ENCODE measurements at regions not wholly inside any gene's neighbourhood (a gene's known extent, or its start where the extent isn't known, plus 50 kb on each side); places are given as distances from the start of the nearest gene placed in this dataset.
A peak's percentile ranks its signal among the peaks of the same experiment; 100 is the strongest.

GRCh38 chr6:113354204-113354895, 502.8 kb upstream of the MARCKS start:
- no peak for DNase-seq (ENCODE audit: extremely low spot score, unreplicated experiment)
- Mint-ChIP-seq H3K27ac (no peak overlapping the region), H3K4me3 (no peak overlapping the region), H3K4me1 (ENCODE audit: unreplicated experiment) (peaks cover 35% of the 10 kb centered on the region), H3K9me3 (peaks cover 13% of the 10 kb centered on the region), H3K36me3 (no peaks in the 10 kb centered on the region), H3K27me3 (no peaks in the 10 kb centered on the region)
- no peak for TF ChIP-seq CTCF (conservative IDR thresholded peaks at IDR 0.05)

- Mint-ChIP-seq H3K4me3 (no peak overlapping the region), H3K36me3 (no peaks in the 10 kb centered on the region), H3K27me3 (no peaks in the 10 kb centered on the region), H3K9me3 (peaks cover 13% of the 10 kb centered on the region), H3K4me1 (ENCODE audit: unreplicated experiment) (peaks cover 32% of the 10 kb centered on the region), H3K27ac (no peak overlapping the region)
- no peak for TF ChIP-seq CTCF (conservative IDR thresholded peaks at IDR 0.05)
- no peak for DNase-seq (ENCODE audit: extremely low spot score, unreplicated experiment)
These were observed 501.0 kb upstream of the MARCKS start for GRCh38 chr6:113356139-113356538.

DNA sequence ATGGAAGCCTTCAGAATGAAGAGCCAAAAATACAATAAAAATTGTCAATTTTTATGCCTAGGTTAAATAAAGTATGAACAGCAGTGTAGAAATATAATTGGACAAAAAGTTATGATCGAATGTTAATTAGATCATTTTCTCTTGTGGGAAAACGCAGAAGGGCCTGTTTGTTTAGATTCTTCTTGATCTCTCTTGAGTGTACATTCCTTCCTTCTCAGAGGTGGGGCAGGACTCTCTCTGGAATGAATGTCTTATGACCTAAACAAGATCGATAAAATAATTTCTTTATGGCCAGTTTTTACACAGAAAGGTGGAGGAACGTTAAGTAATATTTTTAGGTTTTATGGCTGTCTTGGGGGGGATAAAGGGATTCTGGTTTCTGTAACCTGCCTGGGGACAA, 500.1 kb upstream of the MARCKS start:
- Mint-ChIP-seq H3K4me1 (ENCODE audit: unreplicated experiment) (peaks cover 27% of the 10 kb centered on the region), H3K4me3 (no peak overlapping the region), H3K27ac (peak overlapping the region; percentile 37), H3K27me3 (no peaks in the 10 kb centered on the region), H3K9me3 (peaks cover 13% of the 10 kb centered on the region), H3K36me3 (no peaks in the 10 kb centered on the region)
- DNase-seq (ENCODE audit: extremely low spot score, unreplicated experiment) = no peak
- TF ChIP-seq CTCF (conservative IDR thresholded peaks at IDR 0.05) = no peak

DNA sequence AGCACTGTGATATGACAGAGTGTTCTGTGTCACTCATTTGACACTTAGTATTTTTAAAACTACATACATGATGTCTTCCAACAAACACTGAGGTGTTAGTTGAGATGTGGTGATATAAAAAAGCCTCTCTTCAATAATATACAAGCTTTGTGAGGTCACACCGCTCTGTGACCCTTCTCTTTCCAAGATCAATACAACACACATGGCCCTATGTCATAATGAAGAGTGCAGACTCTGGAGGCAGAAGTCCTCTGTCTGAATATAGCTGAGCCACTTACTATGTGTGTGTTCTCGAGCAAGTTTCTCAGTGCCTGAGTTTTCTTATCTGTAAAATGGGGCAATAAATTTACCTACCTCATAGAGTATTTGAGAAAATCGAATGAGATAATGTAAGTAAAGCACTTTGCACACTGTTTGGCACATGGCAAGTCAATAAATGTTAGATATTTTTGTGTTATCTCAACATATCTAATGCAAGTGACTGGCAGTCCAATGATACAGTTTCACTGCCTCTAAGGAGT, 499.0 kb upstream of the MARCKS start:
- H3K27ac Mint-ChIP-seq = no peak overlapping the region
- no peaks in the 10 kb centered on the region for H3K36me3 Mint-ChIP-seq
- H3K9me3 Mint-ChIP-seq = peaks cover 7% of the 10 kb centered on the region
- H3K4me3 Mint-ChIP-seq = no peak overlapping the region
- no peak for TF ChIP-seq CTCF (conservative IDR thresholded peaks at IDR 0.05)
- peaks cover 29% of the 10 kb centered on the region for H3K4me1 Mint-ChIP-seq (ENCODE audit: unreplicated experiment)
- no peaks in the 10 kb centered on the region for H3K27me3 Mint-ChIP-seq
- no peak for DNase-seq (ENCODE audit: extremely low spot score, unreplicated experiment)

DNA sequence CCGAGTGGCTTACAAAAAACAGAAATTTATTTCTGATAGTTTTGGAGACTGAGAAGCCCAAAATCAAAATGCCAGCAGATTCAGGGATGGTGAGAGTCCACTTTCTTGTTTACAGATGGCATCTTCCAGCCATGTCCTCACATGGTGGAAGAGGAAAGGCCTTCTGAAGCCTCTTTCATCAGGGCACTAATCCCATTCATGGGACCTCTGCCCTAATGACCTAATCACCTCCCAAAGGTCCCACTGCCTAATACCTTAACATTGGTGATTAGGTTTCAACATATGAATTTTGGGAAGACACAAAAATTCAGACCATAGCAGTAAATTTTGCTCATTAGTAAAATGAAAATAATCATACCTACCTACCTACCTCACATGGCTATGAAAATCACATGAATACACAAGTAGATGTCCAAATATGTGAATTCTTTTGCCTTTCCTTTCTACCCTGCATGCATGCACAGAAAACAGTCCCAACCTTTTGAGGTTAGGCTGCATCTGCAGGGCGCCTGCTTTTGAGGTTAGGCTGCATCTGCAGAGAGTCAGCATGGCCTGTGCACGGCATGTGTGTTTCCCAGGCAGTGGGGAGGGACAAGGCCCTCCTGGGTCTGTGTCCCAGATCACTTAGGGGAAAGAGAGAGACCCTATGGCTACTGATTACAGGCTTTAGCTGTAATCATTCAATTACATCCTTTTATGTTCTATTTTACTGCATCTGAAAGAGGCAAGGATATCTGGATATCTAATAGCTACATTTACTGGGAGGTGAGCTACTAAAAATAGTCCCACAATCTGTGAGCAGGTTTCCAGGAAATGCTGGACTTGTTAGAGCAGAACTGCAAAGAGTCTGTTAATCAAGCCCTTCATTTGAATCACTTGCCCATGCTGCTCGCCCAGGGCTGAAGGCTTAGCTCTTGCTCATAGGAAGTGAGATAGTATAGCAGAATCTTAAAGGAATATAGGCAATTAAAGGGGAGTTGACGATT, 497.7 kb upstream of the MARCKS start:
- DNase-seq (ENCODE audit: extremely low spot score, unreplicated experiment) = no peak
- Mint-ChIP-seq H3K36me3 (no peaks in the 10 kb centered on the region), H3K9me3 (peaks cover 11% of the 10 kb centered on the region), H3K27ac (no peak overlapping the region), H3K4me1 (ENCODE audit: unreplicated experiment) (peaks cover 33% of the 10 kb centered on the region), H3K27me3 (no peaks in the 10 kb centered on the region), H3K4me3 (peak overlapping the region; percentile 19)
- TF ChIP-seq CTCF (conservative IDR thresholded peaks at IDR 0.05) = no peak
